RWPE2 (cell line): ENCODE measurements at regions not wholly inside any gene's neighbourhood (a gene's known extent, or its start where the extent isn't known, plus 50 kb on each side); places are given as distances from the start of the nearest gene placed in this dataset.
"Not testable (repeated sequence)": the region's sequence is repeated elsewhere in the genome, so short reads cannot be mapped to it uniquely, and the experiment has no call there.

ENCODE experiments used
- ATAC-seq: fragments of 200-7000 bp; cut with Tn5 transposase; 3 replicates; pipeline ENCODE4 v1.9.1; 2021; ENCODE audit warnings: low read depth
- DNase-seq: peaks from one replicate; pipeline ENCODE4 v3.0.0-alpha.2; 2020; ENCODE audit warnings: low spot score
- H3K27ac ChIP-seq: fragments of 450-650 bp; 2 replicates; pipeline ENCODE4 v1.5.1; 2017; ENCODE audit warnings: mild to moderate bottlenecking; ENCODE audit not compliant: poor library complexity, severe bottlenecking
- H3K27me3 ChIP-seq: fragments of 250-450 bp; sonication (Bioruptor Pico); 2 replicates; pipeline ENCODE4 v1.5.1; 2021; ENCODE audit warnings: mild to moderate bottlenecking, moderate library complexity; ENCODE audit not compliant: insufficient read depth, poor library complexity, severe bottlenecking
- H3K36me3 ChIP-seq: fragments of 250-450 bp; sonication (Bioruptor Pico); 2 replicates; pipeline ENCODE4 v1.5.1; 2020; ENCODE audit warnings: low read depth, mild to moderate bottlenecking, moderate library complexity
- H3K4me1 ChIP-seq: fragments of 250-450 bp; sonication (Bioruptor Pico); 2 replicates; pipeline ENCODE4 v1.5.1; 2021; ENCODE audit warnings: mild to moderate bottlenecking, moderate library complexity; ENCODE audit not compliant: insufficient read depth, poor library complexity, severe bottlenecking
- H3K4me3 ChIP-seq: fragments of 250-450 bp; sonication (Bioruptor Pico); 2 replicates; pipeline ENCODE4 v1.5.1; 2021; ENCODE audit warnings: mild to moderate bottlenecking, moderate library complexity; ENCODE audit not compliant: severe bottlenecking
- H3K9me3 ChIP-seq: fragments of 250-450 bp; sonication (Bioruptor Pico); 2 replicates; pipeline ENCODE4 v1.5.1; 2021; ENCODE audit warnings: mild to moderate bottlenecking, moderate library complexity; ENCODE audit not compliant: severe bottlenecking
- CTCF ChIP-seq: fragments of 450-650 bp; IDR thresholded peaks from one replicate; pipeline ENCODE4 v1.5.1; 2017; ENCODE audit warnings: mild to moderate bottlenecking, moderate library complexity; ENCODE audit not compliant: poor library complexity, severe bottlenecking

- no peaks in the 10 kb centered on the region for H3K36me3 ChIP-seq
- TF ChIP-seq CTCF, result no peak
- H3K27me3 ChIP-seq, result no peaks in the 10 kb centered on the region
- DNase-seq, result no peak
- no peaks in the 10 kb centered on the region for H3K9me3 ChIP-seq
- H3K4me3 ChIP-seq, result no peak overlapping the region
- ATAC-seq, result no peak
- H3K27ac ChIP-seq, result no peak overlapping the region
- no peaks in the 10 kb centered on the region for H3K4me1 ChIP-seq
Measured at GRCh38 chr10:93226619-93227018, 152.9 kb downstream of the CYP26A1 start.

- not testable (repeated sequence) for H3K27me3 ChIP-seq, DNase-seq, H3K9me3 ChIP-seq, ATAC-seq, H3K27ac ChIP-seq, H3K4me1 ChIP-seq, H3K4me3 ChIP-seq, H3K36me3 ChIP-seq
Measured at GRCh38 chr10:93230596-93230995, 156.9 kb downstream of the CYP26A1 start.

- DNase-seq, result not testable (repeated sequence)
Measured at GRCh38 chr10:93232159-93232558, 158.5 kb downstream of the CYP26A1 start.

GRCh38 chr10:93234940-93235339 lies 161.2 kb downstream of the CYP26A1 start:
- ATAC-seq, H3K27me3 ChIP-seq, H3K4me1 ChIP-seq, H3K9me3 ChIP-seq, H3K27ac ChIP-seq, H3K36me3 ChIP-seq, H3K4me3 ChIP-seq, DNase-seq: not testable (repeated sequence)

More at GRCh38 chr10:93232159-93232558, 158.5 kb downstream of the CYP26A1 start:
- not testable (repeated sequence) for H3K36me3 ChIP-seq, H3K9me3 ChIP-seq, H3K27ac ChIP-seq, H3K4me1 ChIP-seq, H3K4me3 ChIP-seq, ATAC-seq, H3K27me3 ChIP-seq

GRCh38 chr10:93235686-93236085 lies 162.0 kb downstream of the CYP26A1 start:
- ATAC-seq, result no peak
- Histone ChIP-seq H3K4me3 (no peak overlapping the region), H3K27me3 (no peaks in the 10 kb centered on the region), H3K36me3 (no peaks in the 10 kb centered on the region), H3K4me1 (no peaks in the 10 kb centered on the region), H3K27ac (no peak overlapping the region), H3K9me3 (no peaks in the 10 kb centered on the region)
- DNase-seq, result no peak
- TF ChIP-seq CTCF, result no peak

GRCh38 chr10:93236393-93237040 lies 162.8 kb downstream of the CYP26A1 start:
- Histone ChIP-seq H3K27me3 (no peaks in the 10 kb centered on the region), H3K9me3 (no peaks in the 10 kb centered on the region), H3K4me1 (no peaks in the 10 kb centered on the region), H3K4me3 (no peak overlapping the region), H3K36me3 (no peaks in the 10 kb centered on the region), H3K27ac (no peak overlapping the region)
- no peak for TF ChIP-seq CTCF
- ATAC-seq (no peak), DNase-seq (no peak)
